Osteoblast (primary cell): ENCODE measurements at regions not wholly inside any gene's neighbourhood (a gene's known extent, or its start where the extent isn't known, plus 50 kb on each side); places are given as distances from the start of the nearest gene placed in this dataset.

ENCODE experiments used
- DNase-seq: peaks from one replicate; pipeline ENCODE4 v3.0.0; 2011; ENCODE audit warnings: low spot score, mixed read lengths; ENCODE audit not compliant: insufficient read length; ENCODE audit errors: missing footprints
- H2AFZ ChIP-seq: 2 replicates; pipeline ENCODE4 v1.6.0; 2011; ENCODE audit warnings: mild to moderate bottlenecking, low read length
- H3K27ac ChIP-seq: 2 replicates; pipeline ENCODE4 v1.5.1; 2011; ENCODE audit warnings: mild to moderate bottlenecking, low read depth, low read length, moderate library complexity
- H3K27me3 ChIP-seq: 2 replicates; pipeline ENCODE4 v1.6.0; 2012; ENCODE audit warnings: mild to moderate bottlenecking, control low read depth, inconsistent platforms, low read length, moderate library complexity; ENCODE audit not compliant: insufficient read depth
- H3K36me3 ChIP-seq: 2 replicates; pipeline ENCODE4 v1.5.1; 2011; ENCODE audit warnings: mild to moderate bottlenecking, low read length, control low read depth, moderate library complexity; ENCODE audit not compliant: insufficient read depth
- H3K4me1 ChIP-seq: 2 replicates; pipeline ENCODE4 v1.5.1; 2011; ENCODE audit warnings: mild to moderate bottlenecking, low read length, control low read depth, moderate library complexity; ENCODE audit not compliant: insufficient read depth
- H3K4me2 ChIP-seq: 2 replicates; pipeline ENCODE4 v1.6.0; 2011; ENCODE audit warnings: mild to moderate bottlenecking, low read length; ENCODE audit not compliant: insufficient read depth
- H3K4me3 ChIP-seq: fragments of 200-600 bp; sonication (generic); 3 replicates; pipeline ENCODE4 v1.5.1; 2012; ENCODE audit warnings: mild to moderate bottlenecking, low read length, inconsistent platforms; ENCODE audit not compliant: insufficient read depth
- H3K79me2 ChIP-seq: 2 replicates; pipeline ENCODE4 v1.6.0; 2012; ENCODE audit warnings: mild to moderate bottlenecking, low read length, control low read depth, inconsistent platforms; ENCODE audit not compliant: insufficient read depth
- H3K9me3 ChIP-seq: 2 replicates; pipeline ENCODE4 v1.5.1; 2011; ENCODE audit warnings: low read depth, low read length, control low read depth
- H4K20me1 ChIP-seq: 2 replicates; pipeline ENCODE4 v1.6.0; 2012; ENCODE audit warnings: mild to moderate bottlenecking, low read length, control low read depth; ENCODE audit not compliant: insufficient read depth
- TF ChIP-seq, protein P1 (sequence below): IDR thresholded peaks from 2 replicates; pipeline ENCODE4 v1.5.1; 2011; ENCODE audit warnings: mild to moderate bottlenecking, low read depth, low read length, moderate library complexity; ENCODE audit errors: extremely low read depth

DNA sequence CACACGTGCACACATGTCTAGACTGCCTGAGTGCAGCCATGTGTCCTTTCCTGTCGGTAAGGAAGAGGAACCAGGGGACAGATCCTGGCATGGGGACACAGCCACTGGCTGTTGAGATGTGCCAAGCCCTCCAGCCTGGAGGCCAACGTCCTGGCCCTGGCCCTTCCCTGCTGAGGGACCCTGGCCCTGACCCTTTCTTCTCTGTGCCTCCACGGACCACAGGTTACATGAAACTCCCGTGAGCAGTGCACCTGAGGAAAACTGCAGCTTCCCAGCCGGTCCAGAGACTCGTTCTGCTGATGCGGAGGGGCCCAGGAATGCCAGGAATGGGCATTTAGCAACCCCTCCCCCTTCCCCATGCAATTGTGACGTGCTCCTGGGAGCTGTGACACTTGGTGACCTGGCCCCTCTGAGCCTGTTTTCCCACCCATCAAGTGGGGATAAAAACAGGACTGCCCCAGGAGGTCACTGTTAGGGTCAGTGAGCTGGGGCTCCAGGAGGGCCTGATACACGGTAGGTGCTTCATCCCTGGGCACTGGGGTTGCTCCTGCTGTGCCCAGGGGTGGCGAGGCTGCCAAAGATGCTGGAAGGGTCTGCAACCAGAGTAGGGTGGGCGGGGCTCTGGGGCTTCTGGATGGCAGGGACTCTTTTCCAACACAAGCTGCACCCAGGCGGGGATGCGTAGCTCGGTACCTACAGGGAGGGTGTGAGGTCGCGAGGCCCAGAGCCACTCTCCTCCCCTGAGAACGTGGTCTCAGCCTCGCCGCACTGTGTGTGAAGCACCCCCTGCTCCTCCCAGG, 151.5 kb downstream of the C9orf50 start:
- no peak overlapping the region for H2AFZ ChIP-seq
- no peaks in the 10 kb centered on the region for H3K27me3 ChIP-seq
- H3K4me2 ChIP-seq: no peak overlapping the region
- TF ChIP-seq, protein P1, sequence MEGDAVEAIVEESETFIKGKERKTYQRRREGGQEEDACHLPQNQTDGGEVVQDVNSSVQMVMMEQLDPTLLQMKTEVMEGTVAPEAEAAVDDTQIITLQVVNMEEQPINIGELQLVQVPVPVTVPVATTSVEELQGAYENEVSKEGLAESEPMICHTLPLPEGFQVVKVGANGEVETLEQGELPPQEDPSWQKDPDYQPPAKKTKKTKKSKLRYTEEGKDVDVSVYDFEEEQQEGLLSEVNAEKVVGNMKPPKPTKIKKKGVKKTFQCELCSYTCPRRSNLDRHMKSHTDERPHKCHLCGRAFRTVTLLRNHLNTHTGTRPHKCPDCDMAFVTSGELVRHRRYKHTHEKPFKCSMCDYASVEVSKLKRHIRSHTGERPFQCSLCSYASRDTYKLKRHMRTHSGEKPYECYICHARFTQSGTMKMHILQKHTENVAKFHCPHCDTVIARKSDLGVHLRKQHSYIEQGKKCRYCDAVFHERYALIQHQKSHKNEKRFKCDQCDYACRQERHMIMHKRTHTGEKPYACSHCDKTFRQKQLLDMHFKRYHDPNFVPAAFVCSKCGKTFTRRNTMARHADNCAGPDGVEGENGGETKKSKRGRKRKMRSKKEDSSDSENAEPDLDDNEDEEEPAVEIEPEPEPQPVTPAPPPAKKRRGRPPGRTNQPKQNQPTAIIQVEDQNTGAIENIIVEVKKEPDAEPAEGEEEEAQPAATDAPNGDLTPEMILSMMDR: no peak
- DNase-seq: peak; percentile 34
- no peaks in the 10 kb centered on the region for H4K20me1 ChIP-seq
- H3K79me2 ChIP-seq: no peaks in the 10 kb centered on the region
- H3K27ac ChIP-seq: no peak overlapping the region
- no peaks in the 10 kb centered on the region for H3K36me3 ChIP-seq
- no peaks in the 10 kb centered on the region for H3K9me3 ChIP-seq
- H3K4me1 ChIP-seq: peaks cover 29% of the 10 kb centered on the region
- no peak overlapping the region for H3K4me3 ChIP-seq

DNA sequence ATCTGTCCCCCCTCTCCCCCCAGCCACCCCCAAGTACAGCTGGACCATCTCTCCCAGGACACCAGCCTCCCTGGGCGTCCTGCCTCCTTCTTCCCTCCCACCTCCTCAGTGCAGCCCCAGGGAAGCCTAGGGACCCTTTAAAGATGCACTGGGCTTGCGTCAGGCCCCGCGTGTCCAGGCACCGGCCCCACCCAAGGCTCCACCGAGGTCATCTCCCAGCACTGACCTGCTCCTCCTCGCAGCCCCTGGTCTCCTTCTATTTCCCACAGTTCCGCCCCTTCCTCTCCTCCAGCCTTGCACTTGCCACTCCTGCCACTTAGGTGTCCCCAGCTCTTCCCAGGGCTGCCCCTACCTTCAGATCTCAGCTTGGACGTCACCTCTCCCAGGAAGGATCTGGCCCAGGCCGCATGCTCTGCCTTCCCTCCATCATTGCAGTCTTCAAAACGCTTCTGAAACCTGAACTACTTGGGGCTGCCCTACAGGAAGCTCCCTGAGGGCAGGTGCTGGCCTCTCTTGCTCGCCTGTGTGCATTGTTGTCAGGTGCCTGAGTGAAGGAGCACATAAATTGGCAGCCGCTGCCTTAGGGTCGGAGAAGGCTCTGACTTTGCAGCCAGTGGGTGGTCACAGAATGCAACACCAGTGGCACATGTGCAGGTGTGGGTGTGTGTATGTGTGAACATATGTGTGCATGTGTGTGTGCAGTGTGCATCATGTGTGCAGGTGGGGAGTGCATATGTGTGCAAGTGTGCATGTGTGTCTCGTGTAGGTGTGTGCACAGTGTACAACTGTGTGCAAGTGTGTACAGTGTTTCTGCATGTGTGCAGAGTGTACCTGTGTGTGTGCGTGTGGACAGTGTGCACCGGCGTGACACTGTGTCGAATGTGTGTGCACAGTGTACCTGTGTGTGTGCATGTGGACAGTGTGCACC, 152.9 kb downstream of the C9orf50 start:
- Histone ChIP-seq H3K79me2 (no peaks in the 10 kb centered on the region), H2AFZ (no peak overlapping the region), H4K20me1 (no peaks in the 10 kb centered on the region), H3K9me3 (no peaks in the 10 kb centered on the region), H3K4me3 (no peak overlapping the region), H3K4me1 (peaks cover 18% of the 10 kb centered on the region), H3K4me2 (no peak overlapping the region), H3K36me3 (no peaks in the 10 kb centered on the region), H3K27me3 (no peaks in the 10 kb centered on the region), H3K27ac (no peak overlapping the region)
- DNase-seq: no peak
- TF ChIP-seq, protein P1: no peak

DNA sequence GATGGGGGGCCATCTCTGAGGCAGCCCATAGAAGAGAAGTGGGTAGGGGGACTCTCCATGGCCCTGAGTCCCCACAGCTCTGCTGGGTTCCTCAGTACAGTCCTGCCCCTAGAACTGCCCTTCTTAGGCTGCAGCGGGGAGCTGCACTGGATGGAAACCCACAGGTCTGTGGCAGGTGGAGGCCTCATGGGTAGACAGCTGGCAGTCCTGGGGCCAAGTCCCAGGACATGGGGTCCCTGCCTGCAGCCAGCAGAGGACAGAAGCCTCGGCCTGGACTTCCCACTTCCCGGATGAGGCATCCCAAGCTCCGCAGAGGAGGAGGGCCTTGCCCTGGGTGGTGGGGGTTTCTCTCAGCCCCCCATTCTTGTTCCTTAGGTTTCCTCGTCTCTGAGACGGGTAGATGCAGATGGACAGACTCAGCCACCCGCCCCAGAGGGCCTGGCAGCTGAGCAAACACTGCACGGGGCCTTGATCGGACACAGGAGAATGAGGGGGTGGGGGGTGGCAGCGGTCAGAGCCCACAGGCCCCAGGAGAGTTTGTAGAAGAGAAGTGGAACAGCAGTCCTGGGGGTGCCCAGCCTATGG, 153.8 kb downstream of the C9orf50 start:
- no peak overlapping the region for H2AFZ ChIP-seq
- H3K79me2 ChIP-seq: no peaks in the 10 kb centered on the region
- H3K4me1 ChIP-seq: peaks cover 18% of the 10 kb centered on the region
- no peaks in the 10 kb centered on the region for H3K36me3 ChIP-seq
- no peak overlapping the region for H3K4me2 ChIP-seq
- TF ChIP-seq, protein P1: no peak
- no peak overlapping the region for H3K4me3 ChIP-seq
- H4K20me1 ChIP-seq: no peaks in the 10 kb centered on the region
- no peaks in the 10 kb centered on the region for H3K9me3 ChIP-seq
- H3K27me3 ChIP-seq: no peaks in the 10 kb centered on the region
- peak; percentile 29 for DNase-seq
- H3K27ac ChIP-seq: no peak overlapping the region
